ENCODE measurements at regions not wholly inside any gene's neighbourhood (a gene's known extent, or its start where the extent isn't known, plus 50 kb on each side); places are given as distances from the start of the nearest gene placed in this dataset.

DNA sequence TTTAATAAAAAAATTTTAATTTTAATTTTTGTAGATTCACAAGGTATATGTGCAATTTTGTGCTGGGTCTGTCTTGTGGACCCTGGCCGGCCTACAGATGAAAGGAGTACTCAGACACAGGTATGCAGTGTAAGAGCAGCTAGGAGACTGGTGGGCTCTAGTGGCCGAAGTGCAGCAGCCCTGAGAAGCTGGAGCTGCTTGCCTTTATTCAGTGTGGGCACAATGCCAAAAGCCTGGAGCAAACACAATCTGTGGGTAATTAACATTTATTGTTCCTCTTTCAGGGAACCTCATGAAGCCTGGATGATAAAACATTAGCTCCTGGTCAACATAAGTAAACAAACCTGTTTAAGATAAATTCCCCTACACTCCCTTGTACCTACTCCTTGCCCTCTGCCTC lies 135.7 kb upstream of the SEL1L start:
- no peak for DNase-seq

- DNase-seq, result no peak
Measured at GRCh38 chr14:81673930-81674329, 140.3 kb upstream of the SEL1L start.

DNA sequence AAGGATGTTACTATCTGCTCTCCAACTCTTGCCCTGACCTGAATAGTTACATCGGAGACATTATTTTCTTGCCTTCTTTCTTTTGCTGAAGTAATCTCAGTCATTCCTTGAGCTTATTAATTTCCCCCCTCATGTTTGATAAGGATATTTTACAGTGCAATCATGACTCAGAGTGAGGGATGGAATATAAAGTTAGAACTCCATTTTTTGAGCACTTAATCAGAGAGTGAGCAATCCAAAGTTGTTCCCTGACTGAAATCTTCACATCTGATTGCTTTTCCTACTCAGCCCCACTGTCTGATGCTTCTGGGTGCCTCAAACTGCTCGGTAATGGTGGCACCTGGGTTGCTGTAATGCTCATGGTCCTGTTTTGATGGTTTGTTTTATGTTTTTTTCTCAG lies 142.7 kb upstream of the SEL1L start:
- DNase-seq, result no peak

DNA sequence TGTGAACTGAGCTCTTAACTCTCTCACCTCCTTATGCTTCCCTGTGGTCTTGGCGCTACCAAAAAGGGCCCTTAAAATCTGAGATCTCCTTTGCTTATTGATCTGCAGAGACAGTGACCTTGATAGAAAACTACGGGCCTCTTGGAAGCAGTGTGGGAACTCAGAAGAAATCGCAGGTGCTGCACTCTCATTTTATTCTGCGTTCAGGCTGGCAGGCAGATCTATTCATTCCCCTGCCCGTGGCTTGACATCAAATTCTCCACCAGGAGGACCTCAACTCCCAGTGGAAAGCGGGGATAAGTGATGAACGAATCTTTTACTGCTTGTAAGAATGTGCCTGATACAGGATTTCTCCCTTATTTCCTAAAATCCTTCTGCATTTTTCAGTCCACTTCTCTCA lies 143.2 kb upstream of the SEL1L start:
- no peak for DNase-seq

DNA sequence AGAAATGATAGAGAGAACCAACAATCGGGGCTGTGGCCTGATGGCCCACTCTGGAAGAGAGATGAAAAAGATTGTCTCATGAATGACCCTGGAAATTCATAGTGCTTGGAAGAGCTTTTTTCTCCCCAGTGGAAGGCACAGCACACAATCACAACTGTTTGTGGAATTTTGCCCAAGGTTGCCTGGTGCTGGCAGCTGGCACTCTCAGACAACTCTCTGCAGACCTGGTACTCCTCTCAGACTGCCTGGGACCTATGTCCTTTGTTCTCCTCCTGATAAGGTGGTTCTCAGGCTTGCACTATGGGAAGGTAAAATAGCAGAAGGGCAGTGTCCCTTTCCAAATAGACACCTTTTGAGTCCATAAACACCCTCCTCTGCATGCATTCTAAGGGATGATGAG lies 144.1 kb upstream of the SEL1L start:
- DNase-seq, result no peak

GRCh38 chr14:81679226-81679625 lies 145.6 kb upstream of the SEL1L start:
- no peak for DNase-seq

GRCh38 chr14:81681541-81681940 lies 147.9 kb upstream of the SEL1L start:
- DNase-seq, result no peak

GRCh38 chr14:81682134-81682533 lies 148.5 kb upstream of the SEL1L start:
- DNase-seq, result no peak

DNA sequence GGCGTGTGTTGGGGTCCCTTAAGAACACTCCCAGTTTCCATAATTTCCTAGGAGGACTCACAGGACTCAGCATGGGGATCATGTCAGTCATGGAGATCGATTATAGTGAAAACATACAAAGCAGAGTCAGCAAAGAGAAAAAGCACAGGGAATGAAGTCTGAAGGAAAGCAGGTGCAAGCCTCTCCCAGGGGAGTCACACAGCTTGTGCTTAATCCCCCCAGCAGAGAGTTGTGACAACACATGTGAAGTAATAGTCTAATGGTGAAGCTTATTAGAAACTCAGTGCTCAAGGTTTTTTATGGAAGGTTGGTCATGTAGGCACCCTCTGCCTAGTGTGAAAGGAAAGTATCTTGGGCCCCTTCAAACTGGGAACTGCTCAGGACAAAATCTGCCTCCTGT lies 149.0 kb upstream of the SEL1L start:
- DNase-seq, result no peak

- no peak for DNase-seq
Measured at GRCh38 chr14:81684696-81685095, 151.0 kb upstream of the SEL1L start.

DNA sequence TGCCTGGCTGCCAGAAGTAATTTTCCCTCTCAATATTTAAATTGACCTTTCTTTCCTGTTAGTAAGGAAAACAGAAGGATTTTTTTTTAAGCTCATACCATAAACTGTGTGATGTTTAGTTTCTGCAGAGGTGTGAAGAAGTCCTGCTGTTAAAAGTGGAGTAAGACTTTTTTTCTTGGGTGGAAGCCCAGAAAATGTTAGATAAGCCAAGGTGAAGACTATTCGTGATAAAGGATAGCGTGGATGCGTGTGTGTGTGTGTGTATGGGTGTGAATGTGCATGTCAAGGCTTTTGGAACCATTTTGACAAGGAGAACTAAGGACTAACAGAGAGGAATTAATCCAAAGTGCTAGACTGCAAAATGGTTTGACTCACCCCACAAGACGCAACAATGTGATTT lies 152.9 kb upstream of the SEL1L start:
- no peak for DNase-seq

DNA sequence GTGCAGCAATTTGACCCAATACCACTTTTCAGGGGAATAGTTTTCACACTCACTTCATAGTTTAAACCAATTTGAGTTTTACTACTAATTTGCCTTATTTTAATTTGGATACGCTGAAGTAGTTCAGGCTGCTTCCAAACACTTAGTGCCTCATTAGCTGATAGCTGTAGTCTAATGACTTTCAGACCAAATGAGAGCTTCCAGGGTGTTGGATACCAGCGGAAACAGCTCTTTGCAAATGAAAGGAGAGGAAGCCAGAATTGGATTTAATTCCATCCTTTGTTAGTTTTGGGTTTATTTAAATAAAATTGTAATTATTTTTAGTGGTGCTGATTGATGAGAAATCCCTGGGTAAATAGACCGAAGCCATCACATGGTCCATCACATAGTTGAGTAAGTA lies 158.3 kb upstream of the SEL1L start:
- DNase-seq, result no peak

- DNase-seq, result no peak
Measured at GRCh38 chr14:81694419-81694818, 160.8 kb upstream of the SEL1L start.

- DNase-seq, result no peak
Measured at GRCh38 chr14:81709681-81710080, 176.0 kb upstream of the SEL1L start.

- peak; percentile 33 for DNase-seq
Measured at GRCh38 chr14:81710232-81710845, 176.7 kb upstream of the SEL1L start.

- no peak for DNase-seq
Measured at GRCh38 chr14:81715731-81716130, 182.1 kb upstream of the SEL1L start.

DNA sequence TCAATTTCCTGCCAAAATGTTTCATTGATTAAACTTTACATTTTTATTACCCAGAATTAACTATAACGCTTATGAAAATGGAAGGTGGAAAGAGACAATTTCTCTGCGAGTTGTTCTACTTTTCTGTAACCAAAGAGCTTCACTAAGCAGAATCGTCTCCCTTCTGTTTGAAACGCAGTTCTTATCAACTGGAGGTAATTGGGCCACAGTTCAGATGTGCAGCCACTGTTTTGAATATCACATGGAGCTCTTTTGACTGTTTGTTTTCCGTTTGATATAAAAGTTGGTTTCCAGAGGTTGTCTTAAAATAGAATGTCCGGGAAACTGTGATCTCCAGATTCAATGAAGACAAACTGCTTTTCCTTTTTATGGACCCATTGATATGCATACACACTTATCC lies 183.3 kb upstream of the SEL1L start:
- DNase-seq, result no peak

DNA sequence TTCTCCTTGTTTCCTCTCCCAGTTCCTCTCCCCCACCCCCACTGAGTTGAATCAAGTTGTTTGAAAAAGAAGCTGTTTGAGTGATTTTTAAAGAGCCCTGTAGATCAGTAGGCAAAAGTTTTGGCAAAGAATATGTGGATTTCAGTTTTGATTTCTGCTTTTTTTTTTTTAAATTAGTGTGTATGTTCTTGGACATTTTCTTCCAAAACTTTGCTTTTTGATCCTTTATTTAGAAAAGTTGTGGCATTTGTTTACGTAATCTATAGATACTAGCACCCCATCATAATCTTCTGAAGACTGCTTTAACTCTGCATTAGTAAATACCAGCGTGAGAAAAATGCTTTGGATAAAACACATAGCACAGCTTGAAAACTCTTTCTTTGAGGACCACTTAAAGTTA lies 190.3 kb upstream of the SEL1L start:
- DNase-seq, result no peak

DNA sequence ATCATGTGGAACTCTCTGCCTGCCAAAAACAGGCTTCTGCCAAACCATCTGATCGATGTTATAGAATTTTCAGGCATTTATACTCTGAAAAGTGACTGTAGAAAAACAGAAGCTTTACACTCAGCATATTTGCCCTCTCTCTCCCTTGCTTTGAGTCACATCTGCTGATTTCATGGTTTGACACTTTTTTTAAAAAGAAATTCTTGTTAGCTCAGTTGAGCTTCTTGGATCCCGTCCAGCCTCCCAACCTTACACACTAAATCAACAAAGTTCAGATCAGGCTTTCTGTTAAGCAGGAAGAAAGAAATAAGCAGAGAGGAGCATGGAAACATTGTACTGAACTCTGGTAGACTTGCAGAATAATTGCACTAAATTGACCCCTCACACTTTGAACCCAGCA lies 193.6 kb upstream of the SEL1L start:
- DNase-seq, result peak; percentile 57

DNA sequence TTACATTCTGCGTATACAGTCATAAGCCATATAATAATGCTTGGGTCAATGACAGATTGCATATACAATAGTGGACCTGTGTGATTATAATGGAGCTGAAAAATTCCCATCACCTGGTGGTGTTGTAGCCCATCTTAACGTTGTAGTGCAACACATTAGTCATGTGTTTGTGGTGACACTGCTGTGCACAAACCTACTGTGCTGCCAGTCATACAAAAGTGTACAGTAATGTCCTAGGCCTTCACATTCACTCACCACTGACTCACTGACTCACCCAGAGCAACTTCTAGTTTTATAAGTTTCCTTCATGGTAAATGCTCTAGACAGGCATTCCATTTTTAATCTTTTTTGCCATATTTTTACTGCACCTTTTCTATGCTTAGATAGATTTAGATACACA lies 194.8 kb upstream of the SEL1L start:
- DNase-seq, result peak; percentile 2

GRCh38 chr14:81729622-81730021 lies 196.0 kb upstream of the SEL1L start:
- no peak for DNase-seq

DNA sequence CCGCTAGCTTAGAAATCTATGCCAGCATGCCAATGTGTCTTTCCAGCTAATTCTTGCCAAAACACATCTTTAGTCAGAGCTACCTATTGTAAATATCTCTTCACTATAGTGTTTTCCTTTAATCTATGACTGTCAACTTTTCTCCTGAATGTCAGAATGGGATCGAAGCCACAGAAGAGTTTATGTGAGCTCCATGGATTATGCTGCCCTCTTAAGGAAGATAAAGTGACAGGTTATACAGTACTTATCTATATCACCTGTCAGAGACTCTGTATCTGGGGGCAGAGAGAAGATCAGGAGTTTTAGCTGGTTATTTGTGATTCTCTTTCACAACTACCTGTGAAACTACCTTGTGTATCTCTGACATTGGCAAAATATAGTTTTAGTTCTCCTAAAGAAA lies 204.3 kb upstream of the SEL1L start:
- DNase-seq, result no peak

GRCh38 chr14:81738946-81739659 lies 205.4 kb upstream of the SEL1L start:
- no peak for DNase-seq

DNA sequence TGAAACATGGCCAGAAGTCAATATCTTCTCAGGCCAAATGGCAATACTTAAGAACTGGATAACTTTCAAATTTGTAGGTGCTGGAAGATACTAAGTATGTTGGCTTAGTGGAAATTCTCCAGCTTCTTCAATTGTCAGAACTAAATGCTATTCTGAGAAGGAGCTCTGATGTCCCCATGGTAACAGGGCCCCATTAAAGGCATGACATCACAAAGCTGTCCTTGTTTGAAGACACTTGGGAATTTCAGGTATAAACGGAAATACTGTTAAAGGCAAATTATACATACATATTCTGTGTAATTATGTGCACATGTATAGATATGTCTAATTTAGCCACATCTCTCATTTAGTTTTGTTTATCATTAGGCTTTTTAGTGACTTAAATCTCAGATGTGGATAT lies 210.0 kb upstream of the SEL1L start:
- no peak for DNase-seq

DNA sequence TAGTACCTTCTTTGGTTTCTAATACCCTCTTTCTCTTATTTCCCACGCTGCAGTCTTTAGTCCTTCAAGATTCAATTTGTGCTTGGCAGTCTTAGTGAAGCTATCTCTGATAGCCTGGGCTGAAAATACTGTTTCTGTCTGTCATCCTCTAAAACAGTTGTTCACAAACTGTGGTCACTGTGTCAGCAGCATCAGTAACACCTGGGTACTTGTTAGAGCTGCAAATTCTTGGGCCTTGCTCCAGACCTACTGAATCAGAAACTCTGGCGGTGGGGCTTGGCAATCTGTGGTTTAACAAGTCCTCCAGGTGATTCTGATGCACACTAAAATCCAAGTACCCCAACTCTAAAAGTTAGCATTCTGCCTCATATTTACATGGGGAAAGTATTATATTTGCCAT lies 217.5 kb upstream of the SEL1L start:
- no peak for DNase-seq

Data from fibroblast of skin of back (primary cell).